C4-2B (cell line): ENCODE measurements at regions not wholly inside any gene's neighbourhood (a gene's known extent, or its start where the extent isn't known, plus 50 kb on each side); places are given as distances from the start of the nearest gene placed in this dataset.

Source experiments
- ZFX ChIP-seq: fragments of 450-650 bp; IDR thresholded peaks from 2 replicates; pipeline ENCODE4 v1.6.1; 2017
- TF ChIP-seq, protein P1 (sequence below): fragments of 450-650 bp; conservative IDR thresholded peaks from 2 replicates; pipeline ENCODE4 v1.5.1; 2017; ENCODE audit warnings: mild to moderate bottlenecking

DNA sequence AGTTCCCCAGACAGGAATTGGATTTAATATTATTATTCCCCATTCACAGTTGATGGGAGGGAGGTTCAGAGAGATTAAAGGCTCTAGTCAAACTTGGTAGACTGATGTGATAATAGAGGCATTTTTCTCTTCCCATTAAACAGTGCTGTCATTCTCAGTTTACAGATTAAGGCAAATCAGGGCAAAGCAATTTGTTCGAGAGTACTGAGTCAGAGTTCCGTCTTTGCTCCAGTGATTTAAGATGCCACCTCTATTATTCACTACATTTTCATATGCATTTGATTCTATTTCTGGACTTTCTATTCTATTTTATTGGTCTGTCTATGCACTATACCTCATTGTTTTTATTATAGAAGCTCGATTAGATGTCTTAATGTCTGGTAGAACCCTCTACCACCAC lies 201.0 kb upstream of the RAI14 start:
- TF ChIP-seq, protein P1, sequence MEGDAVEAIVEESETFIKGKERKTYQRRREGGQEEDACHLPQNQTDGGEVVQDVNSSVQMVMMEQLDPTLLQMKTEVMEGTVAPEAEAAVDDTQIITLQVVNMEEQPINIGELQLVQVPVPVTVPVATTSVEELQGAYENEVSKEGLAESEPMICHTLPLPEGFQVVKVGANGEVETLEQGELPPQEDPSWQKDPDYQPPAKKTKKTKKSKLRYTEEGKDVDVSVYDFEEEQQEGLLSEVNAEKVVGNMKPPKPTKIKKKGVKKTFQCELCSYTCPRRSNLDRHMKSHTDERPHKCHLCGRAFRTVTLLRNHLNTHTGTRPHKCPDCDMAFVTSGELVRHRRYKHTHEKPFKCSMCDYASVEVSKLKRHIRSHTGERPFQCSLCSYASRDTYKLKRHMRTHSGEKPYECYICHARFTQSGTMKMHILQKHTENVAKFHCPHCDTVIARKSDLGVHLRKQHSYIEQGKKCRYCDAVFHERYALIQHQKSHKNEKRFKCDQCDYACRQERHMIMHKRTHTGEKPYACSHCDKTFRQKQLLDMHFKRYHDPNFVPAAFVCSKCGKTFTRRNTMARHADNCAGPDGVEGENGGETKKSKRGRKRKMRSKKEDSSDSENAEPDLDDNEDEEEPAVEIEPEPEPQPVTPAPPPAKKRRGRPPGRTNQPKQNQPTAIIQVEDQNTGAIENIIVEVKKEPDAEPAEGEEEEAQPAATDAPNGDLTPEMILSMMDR, result no peak
- no peak for TF ChIP-seq ZFX
